NCI-H1105 (cell line): ENCODE measurements at regions not wholly inside any gene's neighbourhood (a gene's known extent, or its start where the extent isn't known, plus 50 kb on each side); places are given as distances from the start of the nearest gene placed in this dataset.

Experiments
- DNase-seq: peaks from one replicate; lab custom pipeline; 2025; lab: John Stamatoyannopoulos, UW

- DNase-seq, result no peak
These were observed 58.5 kb upstream of the RAB27B start for GRCh38 chr18:54769526-54770464.

DNA sequence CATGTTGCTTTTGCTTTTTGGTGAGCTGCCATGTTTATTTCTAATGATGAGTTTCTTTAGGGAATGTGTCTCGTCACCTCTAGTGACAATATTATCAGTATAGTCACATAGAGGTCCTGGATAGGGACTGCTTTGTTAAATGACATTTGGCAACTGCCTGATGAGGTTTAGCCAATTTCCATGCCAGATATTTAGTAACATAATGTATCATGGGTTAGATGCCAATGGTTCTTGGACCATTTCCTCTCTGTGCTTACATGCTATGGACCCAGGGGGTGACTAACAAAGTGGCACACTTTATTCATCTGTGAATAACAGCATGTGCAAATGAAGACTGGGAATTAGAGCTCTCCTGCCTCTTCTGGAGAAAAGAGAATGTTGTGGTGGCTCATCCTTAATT lies 56.2 kb upstream of the RAB27B start:
- DNase-seq, result no peak

GRCh38 chr18:54774423-54774822 lies 53.9 kb upstream of the RAB27B start:
- DNase-seq, result no peak

DNA sequence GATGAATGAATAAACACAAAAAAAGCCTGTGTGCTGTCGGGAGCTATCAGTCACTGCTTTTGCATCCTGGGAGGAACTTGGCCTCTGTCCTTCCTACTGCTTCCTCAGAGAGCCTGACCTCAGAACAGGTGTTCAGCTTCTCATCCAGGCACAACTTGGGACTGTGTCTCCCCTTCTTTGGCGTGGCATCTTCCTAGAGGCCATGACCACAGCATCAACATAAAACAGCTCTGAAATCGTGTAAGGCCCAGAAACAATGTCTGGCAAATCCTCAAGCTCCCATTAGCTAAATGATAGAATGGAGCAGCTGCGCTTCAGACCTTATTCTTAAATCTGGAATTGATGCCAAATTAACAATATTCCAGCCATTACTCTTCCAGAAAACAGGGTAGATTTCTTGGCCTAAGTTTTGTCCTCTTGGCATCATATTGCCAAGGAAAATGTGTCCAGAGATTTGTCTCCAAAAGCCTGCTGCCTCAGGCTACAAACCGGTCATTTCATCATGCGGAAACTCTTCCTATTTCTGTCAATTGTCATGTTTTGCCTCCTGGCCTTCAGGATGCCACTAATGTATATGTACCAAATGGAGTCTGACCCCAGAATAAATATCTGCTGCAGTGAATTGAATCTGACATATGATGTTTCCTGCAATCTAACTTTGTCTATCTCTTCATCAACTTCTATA lies 53.2 kb upstream of the RAB27B start:
- peak; percentile 33 for DNase-seq

DNA sequence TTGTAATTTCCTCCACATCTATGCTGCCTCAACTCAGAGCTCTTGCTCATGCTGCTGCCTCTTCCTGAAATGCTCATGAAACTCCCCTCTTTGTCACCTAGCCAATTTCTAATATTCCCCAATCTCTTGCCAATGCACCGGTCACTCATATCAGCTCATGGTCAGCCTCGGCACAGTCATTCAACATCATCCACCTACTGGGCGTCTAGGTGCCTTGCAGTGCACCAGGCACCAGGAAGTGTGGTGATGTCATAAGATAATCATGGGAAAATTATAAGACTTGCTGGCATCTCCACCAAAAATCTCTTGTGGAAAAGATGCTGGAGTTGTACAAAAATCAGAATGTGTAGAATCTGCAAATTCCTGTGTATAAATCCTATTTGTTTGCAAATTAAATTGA lies 52.6 kb upstream of the RAB27B start:
- DNase-seq, result no peak

DNA sequence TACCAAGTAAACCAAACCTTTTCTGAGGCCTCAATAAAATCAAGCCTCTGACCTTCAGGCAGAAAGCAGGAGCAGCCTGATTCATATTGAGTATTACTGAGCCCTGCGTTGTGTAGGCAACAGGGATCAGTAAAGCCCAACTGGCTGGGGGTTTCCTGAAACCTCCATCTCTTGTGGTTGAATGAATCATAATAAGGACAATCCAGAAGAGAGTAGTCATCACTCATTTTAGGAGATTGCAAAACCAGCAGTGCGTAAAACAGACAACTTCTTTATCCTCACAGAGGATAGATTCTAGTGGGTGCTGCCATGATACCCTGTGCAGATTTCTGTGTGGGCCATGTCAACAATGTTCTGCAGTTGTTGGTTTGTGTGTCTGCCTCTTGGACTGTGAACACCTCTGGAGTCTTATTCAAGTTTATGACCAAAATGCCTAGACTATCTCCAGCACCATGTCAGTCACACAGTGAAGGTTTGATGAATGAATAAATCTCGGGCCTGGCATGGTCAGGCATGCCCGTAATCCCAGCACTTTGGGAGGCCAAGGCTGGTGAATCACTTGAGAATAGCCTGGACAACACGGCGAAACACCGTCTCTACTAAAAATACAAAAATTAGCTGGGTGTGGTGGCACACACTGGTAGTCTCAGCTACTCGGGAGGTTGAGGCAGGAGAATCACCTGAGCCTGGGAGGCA lies 51.8 kb upstream of the RAB27B start:
- DNase-seq, result no peak

DNA sequence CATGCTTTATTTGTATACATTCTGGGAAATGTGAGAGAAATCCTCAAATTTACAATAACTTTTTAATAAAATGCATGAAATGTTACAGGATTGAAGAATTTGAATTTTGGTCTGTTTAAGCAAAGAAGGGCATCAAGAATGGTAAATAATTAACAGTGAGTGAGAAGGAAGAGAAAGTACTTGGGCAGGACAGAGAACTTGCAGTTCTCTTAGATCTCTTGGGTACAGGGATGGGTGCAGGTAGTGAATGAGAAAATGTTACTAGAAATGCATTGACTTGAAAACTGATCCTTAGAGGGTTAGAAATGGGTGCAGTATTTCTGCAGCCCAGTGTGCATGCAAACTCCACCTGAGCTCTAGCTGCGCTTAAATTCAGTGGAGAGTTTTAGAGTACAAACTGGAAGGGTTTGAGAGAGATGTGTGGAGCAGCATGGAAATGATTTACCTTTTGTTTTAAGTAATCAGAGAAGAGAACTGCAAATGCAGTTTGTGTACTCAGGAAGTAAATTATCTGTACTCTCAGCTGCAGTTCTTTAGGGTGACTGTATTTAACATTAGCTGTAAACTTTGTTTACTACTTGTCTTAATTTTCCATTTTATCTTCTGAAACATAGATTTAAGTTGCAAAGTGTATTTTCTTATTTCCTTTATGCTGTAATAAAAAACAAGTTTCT lies 51.0 kb upstream of the RAB27B start:
- DNase-seq, result no peak

GRCh38 chr18:54777989-54778388 lies 50.3 kb upstream of the RAB27B start:
- no peak for DNase-seq
